ENCODE measurements at regions not wholly inside any gene's neighbourhood (a gene's known extent, or its start where the extent isn't known, plus 50 kb on each side); places are given as distances from the start of the nearest gene placed in this dataset.

- Histone ChIP-seq H3K9ac (ENCODE audit: low read length) (no peak overlapping the region), H3K27ac (ENCODE audit: low read depth, low read length) (no peak overlapping the region), H2AFZ (ENCODE audit: low read depth, low read length, severe bottlenecking) (no peak overlapping the region), H3K4me3 (ENCODE audit: insufficient read depth, low read length, poor library complexity, severe bottlenecking) (no peak overlapping the region), H3K4me2 (ENCODE audit: low read depth, low read length, poor library complexity, severe bottlenecking) (no peak overlapping the region), H3K27me3 (ENCODE audit: low read length) (no peaks in the 10 kb centered on the region), H3K36me3 (ENCODE audit: low read length) (no peaks in the 10 kb centered on the region), H3K79me2 (ENCODE audit: insufficient read depth, low read length) (no peaks in the 10 kb centered on the region), H3K9me2 (replicated peaks; ENCODE audit: insufficient read depth, low read length) (no peaks in the 10 kb centered on the region), H3F3A (ENCODE audit: insufficient read depth) (no peaks in the 10 kb centered on the region), H3K9me3 (ENCODE audit: insufficient read depth, low read length) (no peaks in the 10 kb centered on the region), H4K20me1 (ENCODE audit: low read depth, low read length) (no peaks in the 10 kb centered on the region)
- TF ChIP-seq EZH2phosphoT487 (conservative IDR thresholded peaks at IDR 0.05; ENCODE audit: low read length), result no peak
- TF ChIP-seq, protein P1, sequence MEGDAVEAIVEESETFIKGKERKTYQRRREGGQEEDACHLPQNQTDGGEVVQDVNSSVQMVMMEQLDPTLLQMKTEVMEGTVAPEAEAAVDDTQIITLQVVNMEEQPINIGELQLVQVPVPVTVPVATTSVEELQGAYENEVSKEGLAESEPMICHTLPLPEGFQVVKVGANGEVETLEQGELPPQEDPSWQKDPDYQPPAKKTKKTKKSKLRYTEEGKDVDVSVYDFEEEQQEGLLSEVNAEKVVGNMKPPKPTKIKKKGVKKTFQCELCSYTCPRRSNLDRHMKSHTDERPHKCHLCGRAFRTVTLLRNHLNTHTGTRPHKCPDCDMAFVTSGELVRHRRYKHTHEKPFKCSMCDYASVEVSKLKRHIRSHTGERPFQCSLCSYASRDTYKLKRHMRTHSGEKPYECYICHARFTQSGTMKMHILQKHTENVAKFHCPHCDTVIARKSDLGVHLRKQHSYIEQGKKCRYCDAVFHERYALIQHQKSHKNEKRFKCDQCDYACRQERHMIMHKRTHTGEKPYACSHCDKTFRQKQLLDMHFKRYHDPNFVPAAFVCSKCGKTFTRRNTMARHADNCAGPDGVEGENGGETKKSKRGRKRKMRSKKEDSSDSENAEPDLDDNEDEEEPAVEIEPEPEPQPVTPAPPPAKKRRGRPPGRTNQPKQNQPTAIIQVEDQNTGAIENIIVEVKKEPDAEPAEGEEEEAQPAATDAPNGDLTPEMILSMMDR (IDR thresholded peaks at IDR 0.05; ENCODE audit: insufficient read depth, low read length, poor library complexity, severe bottlenecking), result no peak
Measured at GRCh38 chr14:26959972-26960660, 362.3 kb upstream of the NOVA1 start.

DNA sequence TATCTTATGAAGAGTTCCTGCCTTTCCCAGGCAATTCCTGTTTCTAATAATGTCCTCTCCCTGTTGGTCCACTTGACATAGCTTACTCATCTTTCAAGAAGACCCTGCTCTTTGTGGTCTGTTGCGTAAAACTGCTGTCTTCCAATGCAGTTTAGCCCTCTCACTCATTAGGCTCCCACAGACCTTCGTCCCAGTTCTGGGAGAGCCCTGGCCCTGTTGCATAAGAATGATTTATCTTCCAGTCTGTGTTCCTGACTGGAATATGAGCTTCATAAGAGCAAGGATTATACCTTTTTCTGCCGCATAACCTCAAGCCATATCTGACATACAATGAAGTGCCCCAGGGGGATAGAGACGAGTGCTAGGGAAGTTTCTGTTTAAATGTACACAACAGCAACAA, 365.9 kb upstream of the NOVA1 start:
- no peak overlapping the region for H3K4me2 ChIP-seq (ENCODE audit: low read depth, low read length, poor library complexity, severe bottlenecking)
- no peak overlapping the region for H3K27ac ChIP-seq (ENCODE audit: low read depth, low read length)
- TF ChIP-seq, protein P1 (IDR thresholded peaks at IDR 0.05; ENCODE audit: insufficient read depth, low read length, poor library complexity, severe bottlenecking), result no peak

GRCh38 chr14:26965490-26965889, 367.7 kb upstream of the NOVA1 start:
- Histone ChIP-seq H3K4me3 (ENCODE audit: insufficient read depth, low read length, poor library complexity, severe bottlenecking) (no peak overlapping the region), H4K20me1 (ENCODE audit: low read depth, low read length) (no peaks in the 10 kb centered on the region), H3K27me3 (ENCODE audit: low read length) (no peaks in the 10 kb centered on the region), H3F3A (ENCODE audit: insufficient read depth) (no peaks in the 10 kb centered on the region), H3K9me2 (replicated peaks; ENCODE audit: insufficient read depth, low read length) (no peaks in the 10 kb centered on the region), H3K4me2 (ENCODE audit: low read depth, low read length, poor library complexity, severe bottlenecking) (no peak overlapping the region), H3K79me2 (ENCODE audit: insufficient read depth, low read length) (no peaks in the 10 kb centered on the region), H3K27ac (ENCODE audit: low read depth, low read length) (no peak overlapping the region), H2AFZ (ENCODE audit: low read depth, low read length, severe bottlenecking) (no peak overlapping the region), H3K9me3 (ENCODE audit: insufficient read depth, low read length) (no peaks in the 10 kb centered on the region), H3K36me3 (ENCODE audit: low read length) (no peaks in the 10 kb centered on the region), H3K9ac (ENCODE audit: low read length) (no peak overlapping the region)
- no peak for TF ChIP-seq EZH2phosphoT487 (conservative IDR thresholded peaks at IDR 0.05; ENCODE audit: low read length)

More for the DNA sequence above, 365.9 kb upstream of the NOVA1 start:
- no peaks in the 10 kb centered on the region for H3K27me3 ChIP-seq (ENCODE audit: low read length)
- H3K9ac ChIP-seq (ENCODE audit: low read length), result no peak overlapping the region
- H3K4me3 ChIP-seq (ENCODE audit: insufficient read depth, low read length, poor library complexity, severe bottlenecking), result no peak overlapping the region
- H3F3A ChIP-seq (ENCODE audit: insufficient read depth), result no peaks in the 10 kb centered on the region
- no peak overlapping the region for H2AFZ ChIP-seq (ENCODE audit: low read depth, low read length, severe bottlenecking)
- no peaks in the 10 kb centered on the region for H3K36me3 ChIP-seq (ENCODE audit: low read length)
- H3K79me2 ChIP-seq (ENCODE audit: insufficient read depth, low read length), result no peaks in the 10 kb centered on the region
- H4K20me1 ChIP-seq (ENCODE audit: low read depth, low read length), result no peaks in the 10 kb centered on the region
- H3K9me3 ChIP-seq (ENCODE audit: insufficient read depth, low read length), result no peaks in the 10 kb centered on the region
- H3K9me2 ChIP-seq (replicated peaks; ENCODE audit: insufficient read depth, low read length), result no peaks in the 10 kb centered on the region

DNA sequence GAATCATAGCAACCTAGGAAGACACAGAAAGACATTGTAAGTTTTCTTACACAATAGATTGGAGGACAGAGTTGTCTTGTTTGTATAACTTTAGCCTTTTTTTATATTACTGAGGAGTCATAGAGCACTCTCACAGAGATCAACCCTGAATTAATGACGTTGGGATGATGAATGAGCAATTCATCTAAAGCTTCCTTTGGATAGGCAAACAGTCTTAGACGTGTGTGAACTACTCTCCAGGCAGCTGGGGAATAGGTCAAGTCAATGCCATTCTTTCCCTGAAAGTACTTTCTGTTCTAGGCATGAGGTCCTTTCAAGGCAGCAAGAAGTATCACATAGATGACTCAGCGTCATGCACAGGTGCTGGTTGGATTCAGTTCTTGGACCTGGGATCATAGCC, 369.1 kb upstream of the NOVA1 start:
- H3K9me3 ChIP-seq (ENCODE audit: insufficient read depth, low read length), result no peaks in the 10 kb centered on the region
- no peak overlapping the region for H3K4me3 ChIP-seq (ENCODE audit: insufficient read depth, low read length, poor library complexity, severe bottlenecking)
- H3F3A ChIP-seq (ENCODE audit: insufficient read depth), result no peaks in the 10 kb centered on the region
- TF ChIP-seq, protein P1 (IDR thresholded peaks at IDR 0.05; ENCODE audit: insufficient read depth, low read length, poor library complexity, severe bottlenecking), result no peak
- no peak for TF ChIP-seq EZH2phosphoT487 (conservative IDR thresholded peaks at IDR 0.05; ENCODE audit: low read length)
- H3K9me2 ChIP-seq (replicated peaks; ENCODE audit: insufficient read depth, low read length), result no peaks in the 10 kb centered on the region
- H3K9ac ChIP-seq (ENCODE audit: low read length), result no peak overlapping the region
- no peaks in the 10 kb centered on the region for H3K27me3 ChIP-seq (ENCODE audit: low read length)
- no peaks in the 10 kb centered on the region for H3K79me2 ChIP-seq (ENCODE audit: insufficient read depth, low read length)
- no peak overlapping the region for H2AFZ ChIP-seq (ENCODE audit: low read depth, low read length, severe bottlenecking)
- no peak overlapping the region for H3K27ac ChIP-seq (ENCODE audit: low read depth, low read length)
- no peaks in the 10 kb centered on the region for H4K20me1 ChIP-seq (ENCODE audit: low read depth, low read length)
- H3K4me2 ChIP-seq (ENCODE audit: low read depth, low read length, poor library complexity, severe bottlenecking), result no peak overlapping the region
- H3K36me3 ChIP-seq (ENCODE audit: low read length), result no peaks in the 10 kb centered on the region

Data from SU-DHL-6 (cell line).